H9 (cell line): ENCODE measurements at regions not wholly inside any gene's neighbourhood (a gene's known extent, or its start where the extent isn't known, plus 50 kb on each side); places are given as distances from the start of the nearest gene placed in this dataset.
A peak's percentile ranks its signal among the peaks of the same experiment; 100 is the strongest.

Source experiments
- DNase-seq: peaks from one replicate; pipeline ENCODE4 v3.0.0-alpha.2; 2017
- H2AFZ ChIP-seq: one replicate; pipeline ENCODE4 v1.6.1; 2013; ENCODE audit warnings: mild to moderate bottlenecking, low read length, control low read depth, moderate library complexity
- H2AK5ac ChIP-seq: 2 replicates; pipeline ENCODE4 v1.6.1; 2013; ENCODE audit warnings: low read length, control low read depth, mixed read lengths; ENCODE audit not compliant: insufficient read length
- H2BK120ac ChIP-seq: one replicate; pipeline ENCODE4 v1.6.1; 2013; ENCODE audit warnings: low read depth, mild to moderate bottlenecking, low read length, control low read depth, inconsistent platforms; ENCODE audit not compliant: poor library complexity, severe bottlenecking
- H2BK12ac ChIP-seq: 2 replicates; pipeline ENCODE4 v1.6.1; 2013; ENCODE audit warnings: low read length, control low read depth, mixed read lengths, low read depth; ENCODE audit not compliant: insufficient read length
- H2BK15ac ChIP-seq: 2 replicates; pipeline ENCODE4 v1.6.1; 2013; ENCODE audit warnings: low read depth, low read length, control low read depth
- H2BK20ac ChIP-seq: one replicate; pipeline ENCODE4 v1.6.1; 2013; ENCODE audit warnings: low read depth, mild to moderate bottlenecking, low read length, control low read depth, inconsistent platforms; ENCODE audit not compliant: poor library complexity, severe bottlenecking
- H2BK5ac ChIP-seq: 2 replicates; pipeline ENCODE4 v1.6.1; 2013; ENCODE audit warnings: low read length, control low read depth, mixed read lengths; ENCODE audit not compliant: insufficient read length
- H3K14ac ChIP-seq: 2 replicates; pipeline ENCODE4 v1.6.1; 2013; ENCODE audit warnings: low read length, control low read depth; ENCODE audit not compliant: insufficient read depth
- H3K18ac ChIP-seq: 2 replicates; pipeline ENCODE4 v1.6.1; 2013; ENCODE audit warnings: low read depth, mild to moderate bottlenecking, mixed read lengths, low read length, control low read depth; ENCODE audit not compliant: insufficient read length
- H3K23ac ChIP-seq: 2 replicates; pipeline ENCODE4 v1.6.1; 2013; ENCODE audit warnings: low read length, control low read depth, mixed read lengths, low read depth; ENCODE audit not compliant: insufficient read length
- H3K23me2 ChIP-seq: 2 replicates; pipeline ENCODE4 v1.6.1; 2013; ENCODE audit warnings: low read depth, mild to moderate bottlenecking, mixed read lengths, low read length, control low read depth; ENCODE audit not compliant: insufficient read length, poor library complexity, severe bottlenecking
- H3K27ac ChIP-seq: 2 replicates; pipeline ENCODE4 v1.5.1; 2013; ENCODE audit warnings: low read length, control low read depth, mixed read lengths, low read depth; ENCODE audit not compliant: insufficient read length
- H3K27me3 ChIP-seq: 2 replicates; pipeline ENCODE4 v1.6.1; 2013; ENCODE audit warnings: low read length, control low read depth, inconsistent platforms; ENCODE audit not compliant: insufficient read depth
- H3K4ac ChIP-seq: 2 replicates; pipeline ENCODE4 v1.6.1; 2013; ENCODE audit warnings: low read depth, mild to moderate bottlenecking, control low read depth, inconsistent platforms, low read length, moderate library complexity
- H3K4me1 ChIP-seq: 2 replicates; pipeline ENCODE4 v1.6.1; 2013; ENCODE audit warnings: low read length, control low read depth, inconsistent platforms; ENCODE audit not compliant: insufficient read depth
- H3K4me2 ChIP-seq: 2 replicates; pipeline ENCODE4 v1.6.1; 2013; ENCODE audit warnings: low read length, control low read depth, mixed read lengths; ENCODE audit not compliant: insufficient read length, insufficient read depth
- H3K56ac ChIP-seq: 2 replicates; pipeline ENCODE4 v1.6.1; 2013; ENCODE audit warnings: low read depth, mild to moderate bottlenecking, mixed read lengths, low read length, control low read depth; ENCODE audit not compliant: insufficient read length
- H3K79me1 ChIP-seq: 2 replicates; pipeline ENCODE4 v1.6.1; 2013; ENCODE audit warnings: low read depth, mild to moderate bottlenecking, moderate library complexity, low read length, control low read depth, inconsistent platforms; ENCODE audit not compliant: insufficient read depth, poor library complexity, severe bottlenecking
- H3K79me2 ChIP-seq: 2 replicates; pipeline ENCODE4 v1.6.1; 2013; ENCODE audit warnings: low read length, control low read depth, inconsistent platforms; ENCODE audit not compliant: insufficient read depth
- H3K9ac ChIP-seq: 2 replicates; pipeline ENCODE4 v1.6.1; 2013; ENCODE audit warnings: low read length, control low read depth, mixed read lengths; ENCODE audit not compliant: insufficient read length; ENCODE audit errors: extremely low read depth
- H3K9me3 ChIP-seq: one replicate; pipeline ENCODE4 v1.6.1; 2013; ENCODE audit warnings: low read depth, low read length, inconsistent platforms; ENCODE audit not compliant: control insufficient read depth
- H3T11ph ChIP-seq: one replicate; pipeline ENCODE4 v1.6.1; 2013; ENCODE audit warnings: mild to moderate bottlenecking, low read length, control low read depth, inconsistent platforms
- H4K20me1 ChIP-seq: one replicate; pipeline ENCODE4 v1.6.1; 2013; ENCODE audit not compliant: control insufficient read depth, insufficient read length, insufficient read depth
- H4K5ac ChIP-seq: 2 replicates; pipeline ENCODE4 v1.6.1; 2013; ENCODE audit warnings: low read depth, mild to moderate bottlenecking, mixed read lengths, low read length, control low read depth; ENCODE audit not compliant: insufficient read length
- H4K8ac ChIP-seq: replicated peaks from 2 replicates; pipeline ENCODE4 v1.6.1; 2013; ENCODE audit warnings: low read length, control low read depth, mixed read lengths, low read depth; ENCODE audit not compliant: insufficient read length
- H4K91ac ChIP-seq: 2 replicates; pipeline ENCODE4 v1.6.1; 2013; ENCODE audit warnings: low read depth, mild to moderate bottlenecking, moderate library complexity, mixed read lengths, low read length, control low read depth; ENCODE audit not compliant: insufficient read length
- H3K27ac Mint-ChIP-seq, 3 experiments: 2 replicates in 2 of 3; 3 replicates in 1 of 3; pipeline ENCODE4 v1.8.0; 2020 to 2021; ENCODE audit warnings: mixed read lengths in 3 of 3, mild to moderate bottlenecking in 1 of 3, moderate library complexity in 1 of 3
- H3K27me3 Mint-ChIP-seq: 2 replicates; pipeline ENCODE4 v1.8.0; 2021; ENCODE audit warnings: low read depth, mild to moderate bottlenecking, moderate library complexity, mixed read lengths
- H3K36me3 Mint-ChIP-seq, 3 experiments: 2 replicates in 2 of 3; 3 replicates in 1 of 3; pipeline ENCODE4 v1.8.0; 2020 to 2021; ENCODE audit warnings: low read depth in 3 of 3, mixed read lengths in 3 of 3; ENCODE audit not compliant: insufficient read depth in 1 of 3
- H3K4me1 Mint-ChIP-seq, 2 experiments: 2 replicates each; pipeline ENCODE4 v1.8.0; 2020; ENCODE audit warnings: mixed read lengths in 2 of 2
- H3K4me3 Mint-ChIP-seq, 2 experiments: 2 replicates in 1 of 2; 3 replicates in 1 of 2; pipeline ENCODE4 v1.8.0; 2020 to 2021; ENCODE audit warnings: mild to moderate bottlenecking in 2 of 2, mixed read lengths in 2 of 2, moderate library complexity in 1 of 2
- H3K9me3 Mint-ChIP-seq, 2 experiments: 2 replicates in 1 of 2; 3 replicates in 1 of 2; pipeline ENCODE4 v1.8.0; 2020; ENCODE audit warnings: mild to moderate bottlenecking in 2 of 2, mixed read lengths in 2 of 2, moderate library complexity in 1 of 2
- CTCF ChIP-seq: fragments of 200-600 bp; sonication (generic); conservative IDR thresholded peaks from 3 replicates; pipeline ENCODE4 v1.8.0; 2021; ENCODE audit warnings: antibody characterized with exemption, mild to moderate bottlenecking
- WGBS: extraction: QIAGEN DNeasy Blood & Tissue Kit; methylation state at CpG from one replicate; pipeline ENCODE4 v1.1.7; 2013; ENCODE audit warnings: missing lambda C conversion rate, low lambda C conversion rate, mixed read lengths; ENCODE audit not compliant: insufficient read length; ENCODE audit errors: extremely low coverage; 5-methylcytosine and 5-hydroxymethylcytosine counted together

- no peaks in the 10 kb centered on the region for H3K79me2 ChIP-seq
- H3K9me3 Mint-ChIP-seq, result no peaks in the 10 kb centered on the region; a peak in 2 of 5 replicates
- no peak overlapping the region for H4K5ac ChIP-seq
- no peak for TF ChIP-seq CTCF
- no peak overlapping the region for H2AFZ ChIP-seq
- no CpG with 5 or more reads among the region's 13 CpGs for WGBS
- H4K91ac ChIP-seq, result no peak overlapping the region
- H4K8ac ChIP-seq, result no peak overlapping the region
- DNase-seq, result no peak
- H3K14ac ChIP-seq, result no peak overlapping the region
- no peak overlapping the region for H2BK120ac ChIP-seq
- H2BK12ac ChIP-seq, result no peak overlapping the region
- no peak overlapping the region for H3K27ac Mint-ChIP-seq
- H2AK5ac ChIP-seq, result no peak overlapping the region
- no peak overlapping the region for H2BK5ac ChIP-seq
- H3K4me1 Mint-ChIP-seq, result peaks cover 15 to 17% of the 10 kb centered on the region in 2 experiments
- H3T11ph ChIP-seq, result no peak overlapping the region
- no peak overlapping the region for H3K23ac ChIP-seq
- no peak overlapping the region for H3K27ac ChIP-seq
- H3K27me3 Mint-ChIP-seq, result peaks cover 3% of the 10 kb centered on the region
- no peaks in the 10 kb centered on the region; a peak in 1 of 7 replicates for H3K36me3 Mint-ChIP-seq
- no peak overlapping the region for H3K56ac ChIP-seq
- H3K4ac ChIP-seq, result no peak overlapping the region
- no peak overlapping the region for H2BK20ac ChIP-seq
- H3K79me1 ChIP-seq, result no peaks in the 10 kb centered on the region
- no peak overlapping the region for H3K4me3 Mint-ChIP-seq
- H3K23me2 ChIP-seq, result no peaks in the 10 kb centered on the region
- H3K9me3 ChIP-seq, result no peaks in the 10 kb centered on the region
- peak overlapping the region; percentile 47 for H3K18ac ChIP-seq
- H3K4me2 ChIP-seq, result no peak overlapping the region
- no peak overlapping the region for H3K9ac ChIP-seq
- H3K4me1 ChIP-seq, result no peaks in the 10 kb centered on the region; the same call in 1 of the 2 replicates
- H2BK15ac ChIP-seq, result no peak overlapping the region
- H3K27me3 ChIP-seq, result no peaks in the 10 kb centered on the region
- H4K20me1 ChIP-seq, result no peaks in the 10 kb centered on the region
These were observed 124.5 kb downstream of the CXCL12 start for GRCh38 chr10:44260286-44260928.
